RPMI7951 (cell line): ENCODE measurements at regions not wholly inside any gene's neighbourhood (a gene's known extent, or its start where the extent isn't known, plus 50 kb on each side); places are given as distances from the start of the nearest gene placed in this dataset.
A peak's percentile ranks its signal among the peaks of the same experiment; 100 is the strongest.

ENCODE experiments used
- DNase-seq: peaks from one replicate; pipeline ENCODE4 v3.0.0-alpha.2; 2012; ENCODE audit warnings: low read depth

DNA sequence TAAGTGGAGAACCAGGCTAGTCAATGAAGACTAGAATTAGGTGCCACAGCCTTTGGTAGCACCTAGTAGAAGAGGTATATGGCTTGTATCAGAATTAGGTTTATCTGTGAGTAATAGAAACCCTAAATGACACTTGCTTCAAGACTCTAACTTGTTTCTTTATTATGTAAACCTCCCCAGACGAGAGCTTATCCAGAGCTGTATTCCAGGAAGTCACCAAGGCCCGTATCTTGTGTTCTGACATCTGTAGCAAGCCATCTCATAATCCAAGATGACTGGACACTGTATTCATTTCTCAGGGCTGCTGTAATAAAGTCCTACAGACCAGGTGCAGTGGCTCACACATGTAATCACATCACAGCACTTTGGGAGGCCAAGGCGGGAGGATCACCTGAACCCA, 56.7 kb upstream of the PPP1R12A start:
- no peak for DNase-seq

DNA sequence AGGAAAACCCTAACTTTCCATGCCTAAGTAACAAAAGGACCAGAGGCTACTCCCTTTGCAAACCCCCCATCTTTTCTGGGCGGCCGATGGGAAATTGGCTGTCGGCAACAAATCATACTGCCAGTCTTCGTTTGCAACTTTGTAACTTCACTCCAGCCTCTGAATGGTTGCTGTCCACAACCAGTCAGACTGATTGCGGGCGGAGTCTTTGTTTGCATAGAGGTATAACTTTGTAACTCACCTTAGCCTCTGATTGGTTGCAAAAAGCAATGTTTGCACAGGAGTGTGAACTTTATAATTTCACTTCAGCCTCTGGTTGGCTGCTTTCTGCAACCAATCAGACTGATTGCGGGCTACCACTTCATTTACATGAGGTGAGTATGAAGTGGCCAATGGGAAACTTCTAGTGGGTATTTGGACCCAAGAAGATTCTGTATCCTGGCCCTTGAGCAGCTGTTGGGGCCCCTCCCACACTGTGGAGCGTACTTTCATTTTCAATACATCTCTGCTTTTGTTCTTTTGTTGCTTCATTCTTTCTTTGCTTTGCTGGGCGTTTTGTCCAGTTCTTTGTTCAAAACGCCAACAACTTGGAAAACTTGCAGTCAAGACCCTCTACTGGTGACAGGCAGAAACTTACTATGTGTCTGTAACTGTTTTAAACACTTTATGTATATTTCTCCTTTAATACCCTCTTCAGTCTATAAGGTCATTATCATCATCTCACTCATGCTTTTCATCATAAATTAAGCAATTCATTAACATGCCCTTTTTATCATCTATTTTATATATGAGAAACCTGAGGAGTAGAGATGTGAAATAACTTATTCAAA, 55.8 kb upstream of the PPP1R12A start:
- DNase-seq = peak; percentile 17

DNA sequence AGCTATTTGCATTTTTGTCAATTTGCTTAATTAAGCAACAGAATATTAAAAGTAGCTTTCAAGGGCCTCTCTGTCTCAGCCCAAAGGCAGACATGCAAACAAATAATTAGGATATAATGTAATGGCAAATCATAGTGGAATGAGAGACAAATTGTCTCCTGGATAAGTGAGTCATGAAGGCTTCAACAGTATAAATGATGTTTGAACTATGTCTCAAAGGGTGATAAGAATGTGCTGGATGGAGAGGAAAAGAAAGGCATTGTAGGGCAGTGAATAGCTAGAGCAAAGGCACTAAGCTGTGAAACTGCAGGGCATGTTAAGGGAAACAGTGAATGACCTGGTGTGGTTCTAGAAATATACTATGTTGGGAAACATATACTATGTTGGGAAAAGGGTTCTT, 53.5 kb upstream of the PPP1R12A start:
- peak; percentile 33 for DNase-seq

DNA sequence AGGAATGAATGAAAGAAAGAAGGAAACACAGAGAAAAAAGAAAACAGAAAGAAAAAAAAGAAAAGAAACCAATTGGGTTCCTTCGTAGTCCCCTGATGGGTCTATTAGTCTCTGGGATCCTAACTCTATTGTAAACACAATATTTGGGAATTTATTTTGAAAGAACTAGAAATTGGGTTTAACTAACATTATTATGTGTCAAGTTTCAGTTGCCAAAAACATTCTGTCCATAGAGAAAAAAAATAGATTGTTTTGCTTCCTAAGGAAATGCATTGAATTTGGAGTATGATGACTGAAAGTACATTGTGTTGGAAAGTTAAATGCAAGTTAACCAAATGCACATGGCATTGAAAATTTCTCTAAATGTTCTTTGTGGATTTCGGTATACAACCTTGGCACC, 52.8 kb upstream of the PPP1R12A start:
- DNase-seq = no peak
